RWPE1 (cell line): ENCODE measurements at regions not wholly inside any gene's neighbourhood (a gene's known extent, or its start where the extent isn't known, plus 50 kb on each side); places are given as distances from the start of the nearest gene placed in this dataset.

Experiments
- CTCF ChIA-PET: fragments of 350-600 bp; sonication (Branson Sonifier 250); formaldehyde crosslinking; extraction: SDS; loops from one replicate; lab custom pipeline; 2021; lab: Yijun Ruan, JAX
- POLR2A ChIA-PET: fragments of 400-600 bp; formaldehyde crosslinking; extraction: SDS; loops from one replicate; lab custom pipeline; 2020; ENCODE audit warnings: antibody characterized with exemption; ENCODE audit not compliant: low non-redundant PET; lab: Yijun Ruan, JAX
- DNase-seq: peaks from one replicate; pipeline ENCODE4 v3.0.0; 2012; ENCODE audit warnings: low spot score
- H3K27ac ChIP-seq: fragments of 450-650 bp; 2 replicates; pipeline ENCODE4 v1.5.1; 2017
- TF ChIP-seq, protein P1 (sequence below): fragments of 450-650 bp; conservative IDR thresholded peaks from 2 replicates; pipeline ENCODE4 v1.5.1; 2017; ENCODE audit warnings: low read depth, mild to moderate bottlenecking

DNA sequence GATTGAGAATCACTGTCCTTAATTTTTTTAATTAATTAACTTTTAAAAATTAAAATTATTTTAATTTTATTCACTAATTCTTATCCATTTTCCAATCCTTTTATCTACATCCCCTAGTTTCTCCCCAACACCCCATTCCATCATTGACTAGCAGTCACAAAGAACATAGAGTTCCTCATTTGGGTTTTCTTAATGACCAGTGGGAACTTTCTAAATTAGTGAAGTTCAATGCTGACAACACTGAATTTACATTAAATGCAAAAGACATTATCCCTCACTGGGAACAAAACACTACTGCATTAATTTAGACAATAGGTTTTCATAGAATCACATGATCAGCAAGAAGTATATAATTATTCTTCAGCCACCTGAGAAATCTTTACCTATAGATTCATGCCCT lies 80.6 kb upstream of the GLS start:
- H3K27ac ChIP-seq = no peak overlapping the region
- DNase-seq = no peak
- CTCF ChIA-PET = no interaction called here
- POLR2A ChIA-PET = no interaction called here
- TF ChIP-seq, protein P1, sequence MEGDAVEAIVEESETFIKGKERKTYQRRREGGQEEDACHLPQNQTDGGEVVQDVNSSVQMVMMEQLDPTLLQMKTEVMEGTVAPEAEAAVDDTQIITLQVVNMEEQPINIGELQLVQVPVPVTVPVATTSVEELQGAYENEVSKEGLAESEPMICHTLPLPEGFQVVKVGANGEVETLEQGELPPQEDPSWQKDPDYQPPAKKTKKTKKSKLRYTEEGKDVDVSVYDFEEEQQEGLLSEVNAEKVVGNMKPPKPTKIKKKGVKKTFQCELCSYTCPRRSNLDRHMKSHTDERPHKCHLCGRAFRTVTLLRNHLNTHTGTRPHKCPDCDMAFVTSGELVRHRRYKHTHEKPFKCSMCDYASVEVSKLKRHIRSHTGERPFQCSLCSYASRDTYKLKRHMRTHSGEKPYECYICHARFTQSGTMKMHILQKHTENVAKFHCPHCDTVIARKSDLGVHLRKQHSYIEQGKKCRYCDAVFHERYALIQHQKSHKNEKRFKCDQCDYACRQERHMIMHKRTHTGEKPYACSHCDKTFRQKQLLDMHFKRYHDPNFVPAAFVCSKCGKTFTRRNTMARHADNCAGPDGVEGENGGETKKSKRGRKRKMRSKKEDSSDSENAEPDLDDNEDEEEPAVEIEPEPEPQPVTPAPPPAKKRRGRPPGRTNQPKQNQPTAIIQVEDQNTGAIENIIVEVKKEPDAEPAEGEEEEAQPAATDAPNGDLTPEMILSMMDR = no peak

DNA sequence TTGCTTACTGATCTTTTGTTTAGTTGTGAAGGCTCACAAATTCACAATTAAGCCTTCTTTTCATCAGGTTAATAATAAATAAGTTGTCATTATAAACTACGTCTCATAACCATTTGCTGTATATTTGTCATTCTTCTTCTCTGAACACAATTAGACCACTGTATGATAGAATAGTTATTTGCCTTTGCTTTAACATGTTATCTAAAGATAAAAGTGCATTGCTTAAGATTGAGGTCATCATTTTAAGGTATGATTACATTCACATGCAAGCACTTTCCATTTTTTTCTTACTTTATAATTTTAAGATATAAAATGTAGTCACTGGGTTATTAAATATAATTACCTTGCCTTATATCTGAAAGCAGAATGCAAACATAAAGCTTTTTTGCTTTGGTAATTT lies 80.1 kb upstream of the GLS start:
- TF ChIP-seq, protein P1 = no peak
- H3K27ac ChIP-seq = no peak overlapping the region
- CTCF ChIA-PET = interaction anchor here (0.7 to 1.3 kb wide), 3 partner anchors 11 to 824 kb away, joined by 3 to 6 read pairs (median 5); no protein-coding TSS in a partner anchor
- POLR2A ChIA-PET = no interaction called here
- DNase-seq = no peak

DNA sequence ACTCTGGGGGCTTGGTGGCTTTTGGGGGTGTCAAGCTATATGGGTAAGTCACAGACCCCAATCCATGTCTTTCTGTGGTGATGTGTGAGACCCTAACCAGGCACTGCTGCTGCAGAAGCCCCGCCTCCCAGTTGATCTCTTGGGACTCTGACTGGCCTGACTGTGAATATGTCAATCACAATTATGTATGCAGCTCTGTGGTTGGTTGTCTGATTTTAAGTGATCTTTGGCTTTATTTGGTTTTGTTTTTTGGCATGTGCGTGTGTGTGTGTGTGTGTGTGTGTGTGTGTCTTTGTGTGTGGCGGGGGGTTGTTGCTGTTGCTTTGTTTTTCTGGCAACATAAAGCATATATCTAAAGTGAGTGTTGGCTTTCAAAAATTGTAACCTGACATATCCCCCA lies 78.5 kb upstream of the GLS start:
- TF ChIP-seq, protein P1 = no peak
- H3K27ac ChIP-seq = no peak overlapping the region
- no peak for DNase-seq
- POLR2A ChIA-PET = no interaction called here
- CTCF ChIA-PET = no interaction called here

DNA sequence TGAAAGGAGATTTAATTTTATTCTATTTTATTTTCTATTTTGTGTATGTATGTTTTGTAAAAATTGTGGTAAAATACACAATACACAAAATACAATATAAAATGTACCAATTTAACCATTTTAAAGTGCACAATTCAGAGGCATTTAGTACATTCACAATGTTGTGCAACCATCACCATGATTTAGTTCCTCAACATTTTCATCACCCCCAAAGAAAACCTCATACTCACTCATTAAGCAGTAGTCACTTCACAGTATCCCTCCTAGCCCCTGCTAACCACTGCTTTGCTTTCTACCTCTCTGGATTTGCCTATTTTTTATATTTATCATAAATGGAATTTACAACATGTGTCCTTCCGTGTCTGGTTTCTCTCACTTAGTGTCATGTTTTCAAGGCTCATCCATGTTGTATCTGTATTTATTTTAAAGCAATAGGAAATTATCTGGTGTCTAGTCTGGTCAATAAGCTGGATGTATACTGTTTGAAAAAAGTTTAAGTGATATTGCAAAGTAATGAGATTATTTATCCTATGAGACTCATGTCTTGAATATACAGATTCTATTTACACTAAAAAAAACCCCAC lies 77.9 kb upstream of the GLS start:
- no peak overlapping the region for H3K27ac ChIP-seq
- ChIA-PET CTCF (no interaction called here), POLR2A (no interaction called here)
- DNase-seq = no peak
- TF ChIP-seq, protein P1 = no peak

DNA sequence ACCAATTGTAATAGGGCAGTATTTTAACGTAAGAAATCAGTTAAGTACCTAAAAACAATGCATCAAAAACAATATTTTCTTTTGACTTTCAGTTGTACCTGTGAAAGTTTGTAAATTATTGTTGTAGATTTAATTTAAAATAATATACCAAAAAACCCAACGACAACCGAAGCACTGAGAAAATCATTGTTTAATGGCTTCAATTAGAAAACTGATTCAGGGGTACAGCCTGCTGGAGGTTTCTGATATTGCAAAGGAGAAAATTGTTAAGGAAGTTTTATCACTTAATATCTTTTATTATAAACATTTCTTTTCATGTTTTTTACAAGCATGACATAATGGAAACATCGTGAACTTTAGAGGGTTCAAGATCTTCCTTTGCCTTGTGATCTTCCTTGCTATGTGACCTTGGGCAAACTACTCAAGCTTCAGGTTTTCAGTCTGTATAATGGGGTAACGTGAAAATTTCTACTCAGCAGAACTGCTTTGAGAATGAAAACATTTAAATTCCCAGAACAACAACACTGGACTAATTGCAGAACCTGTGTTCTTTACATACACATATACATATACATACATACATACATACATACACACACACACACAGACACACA lies 76.3 kb upstream of the GLS start:
- peak; percentile 18 for DNase-seq
- ChIA-PET CTCF (interaction anchor here (0.5 to 0.9 kb wide), 4 partner anchors 31 to 448 kb away, joined by 3 read pairs; no protein-coding TSS in a partner anchor), POLR2A (no interaction called here)
- TF ChIP-seq, protein P1 = peak; percentile 67
- H3K27ac ChIP-seq = no peak overlapping the region

DNA sequence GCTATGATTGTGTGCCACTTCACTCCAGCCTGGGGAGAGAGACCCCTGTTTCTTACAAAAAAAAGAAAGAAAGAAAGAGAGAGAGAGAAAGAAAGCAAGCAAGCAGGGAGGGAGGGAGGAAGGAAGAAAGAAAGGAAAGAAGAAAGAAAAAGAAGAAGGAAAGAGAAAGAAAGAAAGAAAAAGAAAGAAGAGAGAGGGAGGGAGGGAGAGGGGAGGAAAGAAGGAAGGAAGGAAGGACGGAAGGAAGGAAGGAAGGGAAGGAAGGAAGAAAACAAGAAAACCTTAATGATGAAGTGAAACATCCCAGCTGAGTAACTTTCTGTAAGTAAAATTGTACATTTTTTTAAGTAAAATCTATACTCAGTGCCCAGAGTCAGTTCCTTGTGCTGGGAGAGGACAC lies 75.5 kb upstream of the GLS start:
- ChIA-PET POLR2A (no interaction called here), CTCF (interaction anchor here (0.5 to 0.7 kb wide), 2 partner anchors 169 to 428 kb away, joined by 3 read pairs; no protein-coding TSS in a partner anchor)
- TF ChIP-seq, protein P1 = no peak
- H3K27ac ChIP-seq = no peak overlapping the region
- DNase-seq = no peak
